HUES48 (cell line): ENCODE measurements at regions not wholly inside any gene's neighbourhood (a gene's known extent, or its start where the extent isn't known, plus 50 kb on each side); places are given as distances from the start of the nearest gene placed in this dataset.

Experiments
- H3K27ac ChIP-seq: one replicate; pipeline ENCODE4 v1.7.0; 2013; ENCODE audit warnings: low read depth, low read length, inconsistent platforms
- H3K27me3 ChIP-seq: 2 replicates; pipeline ENCODE4 v1.6.1; 2013; ENCODE audit warnings: mild to moderate bottlenecking, low read length; ENCODE audit not compliant: control insufficient read depth, insufficient read depth
- H3K36me3 ChIP-seq: 2 replicates; pipeline ENCODE4 v1.6.1; 2013; ENCODE audit warnings: low read length; ENCODE audit not compliant: control insufficient read depth, insufficient read depth
- H3K4me1 ChIP-seq: 2 replicates; pipeline ENCODE4 v1.6.1; 2013; ENCODE audit warnings: mild to moderate bottlenecking, low read length; ENCODE audit not compliant: control insufficient read depth, insufficient read depth
- H3K4me3 ChIP-seq: 2 replicates; pipeline ENCODE4 v1.5.1; 2013; ENCODE audit warnings: mild to moderate bottlenecking, low read depth, low read length
- H3K9ac ChIP-seq: 2 replicates; pipeline ENCODE4 v1.6.1; 2013; ENCODE audit warnings: mild to moderate bottlenecking, low read depth, low read length, moderate library complexity
- H3K9me3 ChIP-seq: 2 replicates; pipeline ENCODE4 v1.6.1; 2013; ENCODE audit warnings: low read length; ENCODE audit not compliant: control insufficient read depth, insufficient read depth

GRCh38 chr5:6833406-6833805, 120.2 kb downstream of the TENT4A start:
- Histone ChIP-seq H3K36me3 (no peaks in the 10 kb centered on the region), H3K27ac (no peak overlapping the region), H3K27me3 (no peaks in the 10 kb centered on the region), H3K4me1 (no peaks in the 10 kb centered on the region), H3K9ac (no peak overlapping the region), H3K4me3 (no peak overlapping the region), H3K9me3 (0 out of 2 replicates have a peak, but pooled peaks cover 5% of the 10 kb centered on the region)

- Histone ChIP-seq H3K9me3 (0 out of 2 replicates have a peak, but pooled peaks cover 5% of the 10 kb centered on the region), H3K4me3 (no peak overlapping the region), H3K36me3 (no peaks in the 10 kb centered on the region), H3K4me1 (no peaks in the 10 kb centered on the region), H3K9ac (no peak overlapping the region), H3K27me3 (no peaks in the 10 kb centered on the region), H3K27ac (no peak overlapping the region)
These were observed 123.9 kb downstream of the TENT4A start for GRCh38 chr5:6837095-6837494.

- H3K27ac ChIP-seq: no peak overlapping the region
- H3K36me3 ChIP-seq: no peaks in the 10 kb centered on the region
- H3K9me3 ChIP-seq: 0 out of 2 replicates have a peak, but pooled peaks cover 5% of the 10 kb centered on the region
- no peak overlapping the region for H3K9ac ChIP-seq
- no peak overlapping the region for H3K4me3 ChIP-seq
- no peaks in the 10 kb centered on the region for H3K27me3 ChIP-seq
- H3K4me1 ChIP-seq: no peaks in the 10 kb centered on the region
These were observed 124.4 kb downstream of the TENT4A start for GRCh38 chr5:6837519-6838110.

GRCh38 chr5:6838736-6839135, 125.5 kb downstream of the TENT4A start:
- H3K4me1 ChIP-seq: no peaks in the 10 kb centered on the region
- H3K27ac ChIP-seq: no peak overlapping the region
- no peaks in the 10 kb centered on the region for H3K27me3 ChIP-seq
- H3K4me3 ChIP-seq: no peak overlapping the region
- no peak overlapping the region for H3K9ac ChIP-seq
- H3K9me3 ChIP-seq: 0 out of 2 replicates have a peak, but pooled peaks cover 5% of the 10 kb centered on the region
- H3K36me3 ChIP-seq: no peaks in the 10 kb centered on the region

GRCh38 chr5:6840136-6840793, 127.0 kb downstream of the TENT4A start:
- Histone ChIP-seq H3K27ac (no peak overlapping the region), H3K4me1 (no peaks in the 10 kb centered on the region), H3K36me3 (no peaks in the 10 kb centered on the region), H3K9ac (no peak overlapping the region), H3K27me3 (no peaks in the 10 kb centered on the region), H3K9me3 (0 out of 2 replicates have a peak, but pooled peaks cover 5% of the 10 kb centered on the region), H3K4me3 (no peak overlapping the region)

- no peak overlapping the region for H3K27ac ChIP-seq
- no peaks in the 10 kb centered on the region for H3K36me3 ChIP-seq
- H3K4me1 ChIP-seq: peaks cover 6% of the 10 kb centered on the region; the same call in 1 of the 2 replicates
- no peak overlapping the region for H3K9ac ChIP-seq
- no peaks in the 10 kb centered on the region for H3K27me3 ChIP-seq
- H3K4me3 ChIP-seq: no peak overlapping the region
- H3K9me3 ChIP-seq: no peaks in the 10 kb centered on the region
These were observed 130.1 kb downstream of the TENT4A start for GRCh38 chr5:6843335-6843734.

GRCh38 chr5:6843821-6844220, 130.6 kb downstream of the TENT4A start:
- H3K36me3 ChIP-seq: no peaks in the 10 kb centered on the region
- H3K27ac ChIP-seq: no peak overlapping the region
- H3K9me3 ChIP-seq: no peaks in the 10 kb centered on the region
- H3K4me1 ChIP-seq: peaks cover 6% of the 10 kb centered on the region; the same call in 1 of the 2 replicates
- H3K9ac ChIP-seq: no peak overlapping the region
- no peaks in the 10 kb centered on the region for H3K27me3 ChIP-seq
- no peak overlapping the region for H3K4me3 ChIP-seq

- H3K9me3 ChIP-seq: no peaks in the 10 kb centered on the region
- H3K27me3 ChIP-seq: no peaks in the 10 kb centered on the region
These were observed 132.6 kb downstream of the TENT4A start for GRCh38 chr5:6845856-6846255.

GRCh38 chr5:6847870-6848269, 134.6 kb downstream of the TENT4A start:
- no peak overlapping the region for H3K4me3 ChIP-seq
- H3K9me3 ChIP-seq: peaks cover 18% of the 10 kb centered on the region
- no peak overlapping the region for H3K9ac ChIP-seq
- peaks cover 6% of the 10 kb centered on the region; the same call in 1 of the 2 replicates for H3K4me1 ChIP-seq
- H3K36me3 ChIP-seq: no peaks in the 10 kb centered on the region
- no peaks in the 10 kb centered on the region for H3K27me3 ChIP-seq
- H3K27ac ChIP-seq: no peak overlapping the region

More at GRCh38 chr5:6845856-6846255, 132.6 kb downstream of the TENT4A start:
- Histone ChIP-seq H3K9ac (no peak overlapping the region), H3K4me1 (peaks cover 6% of the 10 kb centered on the region; the same call in 1 of the 2 replicates), H3K36me3 (no peaks in the 10 kb centered on the region), H3K27ac (no peak overlapping the region), H3K4me3 (no peak overlapping the region)

DNA sequence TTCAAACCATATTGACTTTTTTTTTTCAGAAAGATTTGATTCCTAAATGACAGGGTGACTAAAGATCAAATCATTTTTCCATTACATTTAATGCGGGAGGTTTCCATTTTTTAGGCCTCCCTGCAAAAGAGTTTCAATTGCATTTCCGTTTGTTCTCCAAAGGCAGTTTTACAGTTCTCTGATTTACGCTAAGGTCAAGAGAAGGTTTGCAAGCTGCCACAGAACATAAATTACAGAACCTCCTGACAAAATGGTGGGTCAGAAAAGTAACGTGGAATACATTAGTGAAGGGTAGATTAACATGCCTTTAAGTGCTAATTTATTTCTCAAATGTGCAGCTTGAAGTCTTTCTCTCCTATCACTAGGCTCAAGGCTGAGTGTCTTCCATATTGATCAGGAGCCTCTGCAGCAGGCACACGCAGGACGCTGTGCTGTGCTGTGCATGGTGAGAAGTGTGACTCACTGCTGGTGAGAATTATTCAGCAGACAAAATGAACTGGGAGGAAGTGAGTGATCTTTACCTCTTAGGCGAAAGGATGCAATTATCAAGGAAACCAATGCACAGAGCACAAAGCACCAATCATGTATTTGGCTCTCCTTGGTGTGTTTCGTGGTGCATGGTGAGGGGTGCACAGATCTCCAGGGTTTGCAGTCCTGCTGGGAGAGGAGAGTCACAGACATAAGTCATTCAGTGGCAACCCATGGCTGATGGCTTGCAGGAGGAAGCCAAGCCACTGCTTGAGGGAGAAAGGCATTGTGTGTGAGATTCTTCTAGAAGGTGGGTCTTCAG, 136.3 kb downstream of the TENT4A start:
- Histone ChIP-seq H3K27ac (no peak overlapping the region), H3K4me1 (peaks cover 6% of the 10 kb centered on the region; the same call in 1 of the 2 replicates), H3K9ac (no peak overlapping the region), H3K4me3 (no peak overlapping the region), H3K9me3 (peaks cover 19% of the 10 kb centered on the region), H3K36me3 (no peaks in the 10 kb centered on the region), H3K27me3 (no peaks in the 10 kb centered on the region)

DNA sequence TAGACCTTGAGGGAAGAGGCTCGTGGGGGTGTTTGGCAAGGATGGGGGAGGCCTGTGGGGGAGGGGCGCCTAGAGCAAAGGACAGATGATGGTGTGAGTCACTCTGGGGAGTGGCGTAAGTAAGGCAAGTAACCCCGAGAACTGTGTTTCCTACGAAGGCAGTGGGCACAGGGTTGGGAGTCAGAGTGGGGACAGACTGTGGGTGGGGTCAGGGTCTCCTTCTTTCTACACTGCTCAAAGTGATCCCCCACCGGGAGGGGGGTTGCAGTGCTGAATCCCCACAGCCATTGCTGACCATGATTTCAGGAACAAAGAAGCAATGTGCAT, 136.8 kb downstream of the TENT4A start:
- no peak overlapping the region for H3K4me3 ChIP-seq
- no peak overlapping the region for H3K9ac ChIP-seq
- H3K36me3 ChIP-seq: no peaks in the 10 kb centered on the region
- H3K9me3 ChIP-seq: peaks cover 19% of the 10 kb centered on the region
- peaks cover 6% of the 10 kb centered on the region; the same call in 1 of the 2 replicates for H3K4me1 ChIP-seq
- no peak overlapping the region for H3K27ac ChIP-seq
- no peaks in the 10 kb centered on the region for H3K27me3 ChIP-seq
